Cardiac septum (tissue), 1 donor: ENCODE measurements at regions not wholly inside any gene's neighbourhood (a gene's known extent, or its start where the extent isn't known, plus 50 kb on each side); places are given as distances from the start of the nearest gene placed in this dataset.
"Not testable (repeated sequence)": the region's sequence is repeated elsewhere in the genome, so short reads cannot be mapped to it uniquely, and the experiment has no call there.

Experiments
- DNase-seq: peaks from one replicate; pipeline ENCODE4 v3.0.0-alpha.2; 2020; ENCODE audit warnings: low spot score
- intact Hi-C: fragments of 100-400 bp; cut with DNase I; formaldehyde crosslinking; loops from one replicate; pipeline ENCODE4 v1.14.0; 2022
- donor health status: DM: no; HTN: no; CAD: no.

DNA sequence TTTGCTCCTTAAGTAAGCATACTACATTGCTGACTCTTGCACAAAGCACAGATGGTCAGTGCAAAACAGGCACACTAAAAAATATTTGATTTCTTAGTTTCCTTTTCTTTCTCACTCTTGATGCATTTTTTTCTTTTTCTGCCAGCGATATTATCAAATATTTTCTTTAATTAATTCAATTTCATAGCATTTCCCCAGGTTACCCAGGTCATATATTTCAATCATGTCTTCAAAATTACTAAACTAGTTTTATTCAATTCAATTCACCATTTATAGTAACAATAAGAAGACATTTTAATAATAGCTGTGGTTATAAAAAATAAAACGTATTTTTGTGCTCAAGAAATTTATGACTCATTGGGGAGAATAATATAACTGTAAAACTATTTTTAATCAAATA is 421.2 kb downstream of the GASK1B start:
- no peak for DNase-seq
- intact Hi-C loops, result no loop called here

DNA sequence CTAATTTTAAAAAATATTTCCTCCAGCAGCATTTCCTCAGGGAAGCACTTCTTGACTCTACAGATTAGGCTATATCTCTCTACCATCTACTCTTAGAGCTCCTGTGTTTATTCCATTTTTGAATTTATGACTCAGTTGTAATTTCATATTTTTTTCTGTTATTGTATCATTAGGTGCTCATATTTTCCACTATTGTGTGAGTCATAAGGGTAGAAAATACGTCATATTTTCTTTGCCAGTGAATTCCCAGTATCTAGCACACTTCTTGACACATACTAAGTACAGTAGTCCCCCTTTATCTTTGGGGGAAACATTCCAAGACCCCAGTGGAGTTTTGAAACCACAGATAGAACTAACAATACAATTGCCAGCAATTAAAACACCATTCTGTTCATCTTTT is 431.2 kb downstream of the GASK1B start:
- no peak for DNase-seq
- intact Hi-C loops, result no loop called here

DNA sequence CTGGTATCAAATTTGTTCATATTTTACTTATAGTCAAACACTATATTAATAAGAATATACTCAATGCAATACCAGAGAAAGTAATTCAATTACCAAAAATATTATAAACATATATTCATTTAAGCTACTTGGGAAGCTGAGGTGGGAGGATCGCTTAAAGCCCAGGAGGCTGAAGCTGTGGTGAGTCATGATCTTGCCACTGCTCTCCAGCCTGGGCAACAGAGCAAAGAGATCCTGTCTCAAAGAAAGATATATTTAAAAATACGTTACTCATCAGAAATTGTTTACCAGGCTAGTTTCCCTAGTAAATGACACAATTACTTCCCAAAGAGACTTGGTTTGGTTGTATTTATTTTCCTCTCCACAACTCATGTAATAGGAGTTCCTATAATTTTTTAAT is 433.6 kb downstream of the GASK1B start:
- no peak for DNase-seq
- intact Hi-C loops, result no loop called here

DNA sequence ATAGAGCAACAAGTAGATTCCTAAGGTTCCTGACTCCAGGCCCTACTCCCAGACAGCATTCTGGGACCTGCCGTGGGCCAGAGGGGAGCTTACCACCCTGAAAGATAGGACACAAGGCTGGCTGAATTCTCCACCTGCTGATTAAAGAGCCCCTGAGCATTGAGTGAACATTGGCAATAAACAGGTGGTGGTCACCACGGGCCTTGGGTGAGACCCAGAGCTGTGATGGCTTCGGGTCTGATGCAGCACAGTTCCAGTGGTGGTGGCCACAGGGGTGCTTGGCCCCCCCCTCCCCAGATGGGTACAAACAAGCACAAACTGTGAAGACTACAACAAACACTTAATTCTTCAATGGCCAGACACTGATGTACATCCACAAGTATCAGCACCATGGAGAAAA is 444.6 kb downstream of the GASK1B start:
- intact Hi-C loops, result no loop called here

DNA sequence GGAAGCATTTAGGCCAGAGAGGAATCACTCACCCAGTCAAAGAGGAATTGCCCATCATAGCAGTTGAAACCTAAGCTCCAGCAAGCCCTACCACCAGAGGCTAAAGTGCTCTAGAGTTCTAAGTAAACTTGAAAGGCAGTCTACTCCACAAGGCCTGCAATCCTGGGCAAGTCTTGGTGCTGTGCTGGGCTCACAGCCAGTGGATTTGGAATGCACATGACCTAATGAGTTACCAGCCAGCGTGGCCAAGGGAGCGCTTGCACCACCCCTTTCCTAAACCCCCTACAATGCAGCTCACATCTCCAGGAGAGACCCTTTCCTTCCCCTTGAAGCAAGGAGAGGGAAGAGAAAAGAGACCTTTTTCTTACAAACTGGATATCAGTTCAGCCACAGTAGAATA is 445.7 kb downstream of the GASK1B start:
- intact Hi-C loops, result no loop called here
- no peak for DNase-seq

More for the DNA sequence above, 444.6 kb downstream of the GASK1B start:
- DNase-seq, result no peak

DNA sequence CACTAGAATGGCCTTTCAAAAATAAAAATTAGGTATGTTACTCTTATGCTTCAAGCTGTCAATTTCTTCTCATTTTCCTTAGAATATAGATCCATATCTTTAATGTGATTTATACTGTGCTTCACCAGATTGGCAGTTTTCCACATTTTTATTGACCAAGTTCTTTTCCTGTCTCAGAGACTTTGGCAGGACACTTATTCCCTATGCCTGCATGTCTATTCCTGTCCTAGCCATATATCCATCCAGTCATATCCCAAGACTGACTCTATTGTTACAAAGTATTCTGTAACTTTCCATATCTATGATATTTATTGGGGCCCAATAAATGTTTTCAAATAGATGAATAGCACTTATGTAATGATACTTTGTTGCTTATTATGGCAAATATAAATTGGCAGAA is 450.7 kb downstream of the GASK1B start:
- intact Hi-C loops, result no loop called here
- no peak for DNase-seq

DNA sequence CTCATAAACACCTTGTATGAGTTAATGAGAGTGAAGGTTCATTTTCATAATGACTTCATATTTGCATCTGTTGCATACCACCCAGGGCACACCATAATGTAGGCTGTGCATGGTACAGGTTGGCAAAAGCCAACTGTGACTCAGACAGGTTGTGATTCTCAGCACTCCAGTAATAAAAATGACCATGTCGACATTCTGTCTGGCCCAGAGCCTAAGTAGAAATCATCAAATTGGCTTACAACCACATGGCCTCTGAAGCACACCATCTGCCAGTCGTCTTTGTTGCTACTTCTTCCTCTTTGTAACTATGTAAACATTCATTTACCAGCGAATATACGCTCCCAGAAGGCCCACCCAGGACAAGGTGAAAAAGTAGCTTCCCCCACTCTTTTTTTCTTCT is 459.5 kb downstream of the GASK1B start:
- intact Hi-C loops, result no loop called here
- no peak for DNase-seq

DNA sequence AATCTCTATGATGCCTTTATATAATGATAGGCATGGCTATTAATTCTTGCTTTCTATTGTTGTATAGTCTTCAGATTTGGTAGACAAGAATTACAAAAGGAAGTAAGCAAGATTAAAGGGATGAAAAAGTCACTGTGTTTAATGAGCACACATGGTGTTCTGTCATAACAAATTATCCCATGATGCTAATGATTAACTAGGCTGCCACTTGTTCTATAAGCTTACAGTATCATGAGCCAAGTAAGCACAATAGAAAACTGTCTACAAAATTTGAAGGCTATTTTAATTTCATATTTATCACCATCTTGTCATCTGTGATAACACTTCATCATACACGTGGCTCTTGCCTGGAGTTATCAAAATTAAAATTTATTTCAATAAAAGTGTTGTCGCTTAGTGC is 466.7 kb downstream of the GASK1B start:
- no peak for DNase-seq

DNA sequence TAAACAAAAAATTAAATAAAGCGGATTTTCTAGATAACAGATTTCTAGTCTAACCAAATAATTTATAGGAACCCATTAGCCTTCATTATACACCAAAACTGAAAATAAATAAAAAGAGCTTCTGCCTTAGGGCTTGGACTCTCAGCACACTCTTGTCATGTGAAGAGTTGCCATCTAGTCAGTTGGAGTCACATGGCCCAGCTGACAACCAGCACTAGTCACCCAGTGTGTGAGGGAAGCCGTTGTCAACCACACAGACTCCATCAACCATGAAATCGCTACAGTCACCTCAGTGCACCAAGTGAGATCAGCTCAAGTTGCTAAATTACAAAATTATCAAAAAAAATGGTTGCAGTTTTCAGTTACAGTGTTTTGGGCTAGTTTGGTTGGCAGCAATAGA is 470.0 kb downstream of the GASK1B start:
- no peak for DNase-seq
- intact Hi-C loops, result no loop called here

More for the DNA sequence above, 466.7 kb downstream of the GASK1B start:
- intact Hi-C loops, result no loop called here

DNA sequence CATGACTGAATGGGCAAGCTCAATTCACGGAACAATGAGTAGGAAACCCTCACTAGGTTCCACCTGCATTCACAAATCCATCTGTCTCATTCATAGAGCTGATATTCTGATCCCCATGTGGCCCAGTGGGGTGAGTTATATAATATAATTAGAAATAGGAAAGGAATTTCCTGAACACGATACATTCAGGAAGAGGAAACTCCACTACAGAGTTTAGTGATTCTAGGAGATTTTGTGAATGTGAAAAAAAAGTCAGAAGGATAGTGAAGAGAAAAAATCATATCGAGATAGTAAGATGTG is 471.2 kb downstream of the GASK1B start:
- intact Hi-C loops, result no loop called here
- DNase-seq, result no peak

DNA sequence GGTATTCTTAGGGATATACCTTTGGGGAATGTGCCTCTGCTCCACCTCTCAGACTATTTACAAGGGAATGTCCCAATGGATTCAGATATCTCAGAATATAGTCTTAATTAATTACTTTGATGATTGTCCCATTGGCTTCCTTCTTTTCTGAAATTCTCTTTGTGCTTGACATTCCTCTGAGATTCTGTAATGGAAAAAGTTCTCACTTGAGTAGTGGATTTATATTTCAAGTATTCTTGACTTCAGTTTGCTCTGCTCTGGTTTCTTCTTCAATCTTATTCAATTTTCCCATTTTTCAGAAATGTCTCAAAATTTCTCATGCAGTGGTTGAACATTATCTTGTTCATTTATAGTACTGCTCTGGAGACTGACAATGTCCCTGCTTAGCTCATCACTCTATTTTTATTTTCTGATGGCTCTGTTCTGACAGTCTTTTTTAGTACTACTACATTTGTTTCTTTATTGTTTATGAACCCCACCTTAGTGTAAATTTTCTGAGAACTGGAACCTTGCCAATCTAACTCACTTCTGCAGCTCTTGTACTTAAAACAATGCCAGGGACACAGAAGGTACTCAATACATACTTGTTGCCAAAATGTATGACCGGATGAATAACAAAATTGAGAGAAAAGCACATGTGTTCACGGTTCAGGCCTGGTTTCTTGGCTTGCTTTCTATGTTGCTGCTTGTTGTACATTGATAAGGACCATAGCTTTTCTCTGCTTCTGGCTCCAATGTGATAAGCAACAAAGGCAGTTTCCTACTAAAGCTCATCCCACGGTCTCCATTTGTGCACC is 471.7 kb downstream of the GASK1B start:
- no peak for DNase-seq

DNA sequence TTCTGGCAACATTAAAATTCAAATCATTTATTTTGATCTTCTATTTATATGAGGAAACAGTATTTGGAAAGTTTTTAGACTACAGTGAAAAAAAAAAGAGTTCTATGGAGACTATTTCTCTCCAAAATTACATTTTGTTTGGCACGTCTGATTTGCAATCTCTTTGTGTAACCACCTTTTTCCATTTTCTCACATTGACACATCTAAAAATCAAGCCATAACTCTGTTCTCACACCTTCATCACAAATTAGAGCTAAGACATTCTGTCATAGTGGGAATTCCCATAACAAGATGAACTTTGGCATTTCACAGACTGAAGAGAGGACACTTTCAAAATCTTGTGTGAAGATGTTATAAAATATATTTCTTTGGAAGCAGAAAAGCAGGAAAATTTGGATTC is 468.9 kb downstream of the GRIA2 start:
- no peak for DNase-seq
- intact Hi-C loops, result no loop called here

More for the DNA sequence above, 471.7 kb downstream of the GASK1B start:
- intact Hi-C loops, result no loop called here

DNA sequence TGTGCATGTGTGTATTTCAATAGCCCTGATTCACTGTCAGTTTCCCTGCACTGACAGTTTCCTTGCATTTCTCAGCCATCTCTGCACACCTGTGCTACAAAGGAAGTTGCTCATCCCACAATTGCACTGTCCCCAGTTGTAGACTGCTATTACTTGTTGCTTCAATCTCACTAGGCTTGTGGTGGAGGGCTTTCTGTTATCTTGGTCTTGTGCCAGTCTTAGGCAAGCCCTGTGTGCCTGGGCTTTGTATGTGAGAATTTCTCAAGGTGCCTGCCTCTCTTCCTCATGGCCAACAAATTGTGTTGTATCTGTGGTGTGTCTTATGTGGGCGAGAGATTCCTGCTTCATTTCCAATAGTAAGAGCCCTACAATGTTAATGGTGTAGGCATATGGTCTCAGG is 467.4 kb downstream of the GRIA2 start:
- intact Hi-C loops, result no loop called here
- DNase-seq, result no peak

DNA sequence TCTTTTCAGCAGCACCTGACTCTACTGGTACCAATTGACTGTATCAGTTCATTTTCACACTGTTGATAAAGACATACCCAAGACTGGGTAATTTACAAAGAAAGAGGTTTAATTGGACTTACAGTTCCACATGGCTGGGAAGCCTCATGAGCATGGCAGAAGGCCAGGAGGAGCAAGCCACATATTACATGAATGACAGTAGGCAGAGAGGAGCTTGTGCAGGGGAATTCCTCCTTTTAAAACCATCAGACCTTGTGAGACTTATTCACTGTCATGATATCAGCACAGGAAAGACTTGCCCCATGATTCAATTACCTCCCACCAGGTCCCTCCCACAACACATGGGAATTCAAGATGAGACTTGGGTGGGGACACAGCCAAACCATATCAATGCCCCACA is 458.8 kb downstream of the GRIA2 start:
- DNase-seq, intact Hi-C loops: not testable (repeated sequence)

DNA sequence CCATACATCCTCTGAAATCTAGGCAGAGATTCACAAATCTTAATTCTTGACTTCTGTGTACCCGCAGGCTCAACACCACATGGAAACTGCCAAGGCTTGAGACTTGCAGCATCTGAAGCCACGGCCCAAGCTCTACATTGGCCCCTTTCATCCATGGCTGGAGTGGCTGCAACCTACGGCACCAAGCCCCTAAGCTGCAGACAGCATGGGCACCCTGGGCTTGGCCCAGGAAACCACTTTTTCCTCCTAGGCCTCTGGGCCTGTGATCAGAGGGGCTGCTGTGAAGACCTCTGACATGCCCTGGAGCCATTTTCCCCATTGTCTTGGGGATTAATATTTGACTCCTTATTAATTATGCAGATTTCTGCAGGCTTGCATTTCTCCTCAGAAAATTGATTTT is 457.9 kb downstream of the GRIA2 start:
- intact Hi-C loops, result no loop called here
- DNase-seq, result no peak

DNA sequence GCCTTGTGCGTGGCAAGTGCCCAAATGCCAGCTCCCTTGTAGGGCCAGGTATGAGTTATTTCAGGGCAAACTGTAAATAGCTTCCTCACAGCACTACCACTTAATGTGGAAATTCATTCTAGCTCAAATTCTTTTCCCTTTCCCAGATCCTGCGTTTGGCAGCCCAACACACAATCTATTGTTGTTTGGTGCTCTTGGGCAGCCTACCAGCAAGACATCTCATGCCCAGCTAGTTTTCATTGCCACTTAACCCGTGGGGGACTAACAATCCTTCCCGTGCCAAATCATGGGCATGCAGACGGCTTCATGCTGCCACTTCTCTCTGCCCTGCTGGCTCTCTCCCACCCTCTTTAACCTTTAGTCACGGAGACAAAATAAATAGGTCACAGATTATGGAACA is 454.2 kb downstream of the GRIA2 start:
- intact Hi-C loops, result no loop called here
- DNase-seq, result no peak

DNA sequence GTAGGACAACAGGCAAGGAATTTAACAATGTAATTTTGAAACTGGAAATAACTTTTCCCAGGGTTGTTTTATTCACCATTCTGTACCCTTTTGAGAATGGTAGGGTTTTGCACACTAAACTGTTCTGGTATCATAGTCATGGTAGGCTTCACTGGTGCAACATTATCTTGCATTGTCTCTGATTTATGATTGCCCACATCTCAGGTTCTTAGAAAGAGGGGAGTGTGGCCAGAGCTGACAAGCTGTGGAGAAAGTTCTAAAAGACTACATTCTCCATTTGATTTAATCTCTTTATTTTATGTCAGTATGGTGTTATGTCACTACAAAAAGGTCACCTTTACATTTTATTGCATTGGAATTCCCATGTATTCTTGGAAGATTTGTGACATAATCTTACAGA is 447.3 kb downstream of the GRIA2 start:
- intact Hi-C loops, result no loop called here
- DNase-seq, result no peak

DNA sequence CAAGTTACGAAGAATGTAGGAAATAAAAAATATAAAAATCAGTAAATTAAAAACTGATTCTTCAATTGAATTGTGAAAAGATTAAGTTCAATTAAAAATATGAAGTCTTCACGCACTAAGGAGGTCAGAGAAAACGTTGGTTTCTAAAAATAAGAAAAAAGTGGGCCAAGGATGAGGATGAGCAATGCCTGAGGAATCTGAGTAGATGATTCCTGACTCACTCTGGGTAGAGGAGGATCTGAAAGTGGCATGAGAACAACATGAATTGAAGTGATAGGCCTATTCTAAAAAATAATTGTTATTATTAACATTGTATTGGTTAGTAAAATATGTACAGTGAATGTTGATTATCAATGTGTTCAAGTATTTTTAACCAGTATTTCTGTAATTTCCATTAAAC is 444.2 kb downstream of the GRIA2 start:
- intact Hi-C loops, result no loop called here
- DNase-seq, result no peak

DNA sequence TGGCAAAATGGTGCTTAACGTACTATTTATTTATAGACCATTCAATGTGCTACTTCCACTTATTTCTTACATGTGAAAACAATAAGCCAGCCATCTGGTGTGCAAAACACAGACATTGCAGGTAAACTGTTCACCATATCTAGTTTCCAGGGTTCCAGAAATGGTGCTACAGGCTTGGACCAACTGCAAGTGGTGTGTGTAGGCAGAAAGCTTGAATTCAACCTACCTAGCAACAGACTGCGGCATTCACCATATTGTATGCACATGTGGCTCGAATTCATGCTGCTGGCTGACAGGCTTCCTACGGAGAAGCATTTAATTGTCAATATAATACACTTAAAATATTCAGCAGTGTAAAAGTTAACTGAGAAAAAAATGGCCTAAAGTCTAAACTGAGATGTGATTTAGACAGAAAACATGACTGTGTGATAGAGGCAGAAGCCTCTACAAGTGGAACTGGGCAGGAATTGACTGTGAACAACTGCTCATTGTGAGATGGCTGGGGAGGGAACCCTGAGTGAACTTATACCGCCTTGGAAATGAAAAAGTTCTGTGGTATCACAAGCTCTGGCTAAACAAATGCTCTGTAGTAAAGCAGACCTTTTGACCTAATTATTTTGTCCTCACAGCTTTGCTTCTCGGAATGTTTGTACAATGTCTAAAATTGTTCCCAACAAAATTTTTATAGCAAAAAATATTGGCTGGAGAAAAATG is 434.7 kb downstream of the GRIA2 start:
- intact Hi-C loops, result no loop called here
- DNase-seq, result no peak

DNA sequence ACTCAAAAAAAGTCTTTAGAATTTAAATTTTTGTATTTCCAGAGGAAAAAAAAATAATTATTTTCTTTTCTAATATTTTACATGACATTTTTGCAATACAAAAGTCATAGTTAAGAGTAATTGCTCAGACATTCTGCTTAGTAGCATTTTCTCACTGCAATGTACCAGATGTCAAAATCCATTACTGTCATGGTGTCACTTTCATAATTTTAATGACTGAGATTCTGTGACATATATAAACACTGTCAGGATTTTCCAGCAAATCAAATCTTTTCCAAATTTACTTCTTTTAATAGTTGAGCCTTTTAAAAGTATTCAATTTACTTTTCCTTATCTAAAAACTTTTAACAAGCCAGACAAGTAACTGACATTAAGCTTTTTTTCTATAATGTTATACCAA is 422.7 kb downstream of the GRIA2 start:
- intact Hi-C loops, result no loop called here
- DNase-seq, result no peak

DNA sequence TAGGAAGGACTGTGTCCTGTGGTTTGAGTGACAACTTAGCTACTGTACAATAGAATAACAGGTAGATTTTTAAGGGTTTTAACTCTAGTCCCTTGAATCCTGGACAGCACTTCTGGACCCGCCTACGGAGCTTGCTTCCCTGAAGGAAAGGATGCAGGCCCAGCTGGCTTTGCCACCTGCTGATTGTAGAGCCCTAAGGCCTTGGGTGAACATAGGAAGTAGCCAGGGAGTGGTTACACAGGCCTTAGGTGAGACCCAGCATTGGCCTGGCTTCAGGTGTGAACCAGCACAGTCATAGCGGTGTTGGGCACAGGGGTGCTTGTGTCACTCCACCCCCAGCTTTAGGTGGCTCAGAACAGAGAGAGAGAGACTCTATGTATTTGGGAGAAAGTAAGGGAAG is 413.5 kb downstream of the GRIA2 start:
- intact Hi-C loops, result no loop called here
- DNase-seq, result no peak
